Inflammatory macrophage (primary cell): ENCODE measurements at regions not wholly inside any gene's neighbourhood (a gene's known extent, or its start where the extent isn't known, plus 50 kb on each side); places are given as distances from the start of the nearest gene placed in this dataset.

Experiments
- DNase-seq, 2 donors: peaks; one replicate each; pipeline ENCODE4 v3.0.0-alpha.2; 2020 to 2022

- no peak for DNase-seq
These were observed 292.9 kb upstream of the GRIP1 start for GRCh38 chr12:66971816-66972215.

- DNase-seq = no peak
These were observed 292.6 kb upstream of the CAND1 start for GRCh38 chr12:66976526-66976925.

DNA sequence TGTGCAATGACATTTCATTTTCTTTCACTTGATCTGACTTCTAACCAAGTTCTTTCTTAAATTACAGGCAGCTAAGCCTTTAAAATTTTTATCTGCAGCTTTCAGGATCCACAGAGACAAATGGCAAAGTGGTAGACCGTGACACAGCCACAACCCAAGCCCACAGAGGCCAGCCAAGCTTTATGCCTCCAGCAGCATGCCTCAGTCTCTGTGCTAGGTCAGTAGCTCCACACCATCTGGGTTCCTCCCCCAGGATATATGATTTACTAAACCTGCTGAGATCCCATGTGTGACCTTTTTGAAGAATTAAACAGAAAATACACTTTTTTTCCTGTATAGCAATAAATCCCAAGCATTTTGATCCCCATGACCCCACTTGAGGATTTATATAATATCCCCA lies 290.4 kb upstream of the CAND1 start:
- no peak for DNase-seq

- DNase-seq = no peak
These were observed 289.9 kb upstream of the CAND1 start for GRCh38 chr12:66979251-66979650.

DNA sequence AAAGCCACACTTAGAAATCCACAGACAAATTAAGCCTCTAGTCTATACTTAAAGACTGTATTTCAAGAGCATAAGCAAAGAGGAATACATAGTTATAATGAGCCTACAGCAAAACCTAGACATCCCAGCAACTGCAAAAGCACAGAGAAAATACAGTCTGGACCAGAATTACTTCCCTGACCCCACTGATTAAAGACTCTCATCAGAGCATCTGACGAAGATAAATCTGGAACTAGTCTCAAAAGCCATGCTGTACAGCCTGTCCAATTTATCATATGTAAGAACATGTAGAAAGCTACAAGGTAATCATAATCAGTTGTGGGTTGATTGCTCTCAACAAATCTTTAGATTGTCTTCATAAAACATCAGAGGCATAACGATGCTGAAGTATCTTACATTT lies 285.1 kb upstream of the CAND1 start:
- no peak for DNase-seq

- DNase-seq = no peak
These were observed 284.2 kb upstream of the CAND1 start for GRCh38 chr12:66984962-66985361.

GRCh38 chr12:66999141-66999540 lies 270.0 kb upstream of the CAND1 start:
- DNase-seq = no peak

DNA sequence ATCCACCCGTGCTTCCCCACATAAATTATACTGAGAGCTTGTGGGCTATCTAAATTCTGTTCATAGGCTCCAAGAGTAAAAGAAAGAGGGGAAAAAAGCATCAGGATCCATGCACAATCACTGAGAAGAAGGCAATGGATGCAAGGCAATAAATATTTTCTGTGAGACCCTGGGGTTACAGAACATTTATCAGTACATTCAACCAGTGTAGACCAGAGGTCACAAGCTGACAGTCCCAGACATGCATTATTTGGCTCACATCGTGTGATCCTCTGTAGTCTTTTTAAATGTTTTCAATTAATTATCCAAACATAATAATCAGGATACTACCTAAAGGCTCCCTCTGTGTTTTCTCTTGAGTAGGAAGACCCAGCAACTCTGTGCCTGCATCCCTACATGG lies 267.9 kb upstream of the CAND1 start:
- DNase-seq = no peak

- no peak for DNase-seq
These were observed 266.4 kb upstream of the CAND1 start for GRCh38 chr12:67002720-67003119.

DNA sequence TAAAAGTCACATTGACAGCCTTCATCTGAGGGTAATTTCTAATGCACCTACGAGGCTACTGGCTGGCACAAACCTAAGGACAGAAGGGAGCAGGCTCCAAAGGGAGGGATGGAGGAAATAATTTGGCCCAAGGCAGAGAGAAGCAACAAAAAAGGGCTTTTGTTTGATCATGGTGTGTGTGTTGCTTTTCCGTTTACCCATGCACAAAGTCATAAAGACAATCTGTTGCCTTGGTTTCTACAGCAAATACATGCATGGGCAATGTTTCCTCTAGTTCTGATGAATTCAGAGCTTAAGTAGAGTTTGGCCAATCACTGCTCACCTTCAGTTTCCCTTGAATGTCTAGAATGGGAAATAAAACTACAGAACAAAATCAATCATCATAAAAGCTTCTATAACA lies 262.5 kb upstream of the CAND1 start:
- no peak for DNase-seq

- DNase-seq = no peak
These were observed 254.5 kb upstream of the CAND1 start for GRCh38 chr12:67014642-67015041.

DNA sequence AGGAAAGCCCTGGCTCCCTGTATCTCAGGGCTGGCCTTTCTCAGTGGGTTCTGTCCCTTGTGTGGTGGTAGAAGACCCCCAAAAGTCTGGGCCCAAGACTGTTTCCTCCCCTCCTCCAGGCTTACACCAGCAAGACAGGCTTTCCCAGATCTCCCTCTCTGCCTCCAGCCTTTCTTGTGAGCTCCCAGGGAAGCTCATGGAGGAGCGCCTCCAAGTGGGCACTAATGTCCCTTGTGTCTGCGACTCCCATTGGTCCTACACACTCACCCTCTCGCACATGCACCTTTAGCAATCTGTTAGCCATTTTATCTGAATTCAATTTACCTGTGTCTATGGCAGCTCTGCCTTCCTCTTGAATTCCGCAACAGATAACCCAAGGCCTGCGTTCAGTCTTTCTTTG lies 251.1 kb upstream of the CAND1 start:
- no peak for DNase-seq

DNA sequence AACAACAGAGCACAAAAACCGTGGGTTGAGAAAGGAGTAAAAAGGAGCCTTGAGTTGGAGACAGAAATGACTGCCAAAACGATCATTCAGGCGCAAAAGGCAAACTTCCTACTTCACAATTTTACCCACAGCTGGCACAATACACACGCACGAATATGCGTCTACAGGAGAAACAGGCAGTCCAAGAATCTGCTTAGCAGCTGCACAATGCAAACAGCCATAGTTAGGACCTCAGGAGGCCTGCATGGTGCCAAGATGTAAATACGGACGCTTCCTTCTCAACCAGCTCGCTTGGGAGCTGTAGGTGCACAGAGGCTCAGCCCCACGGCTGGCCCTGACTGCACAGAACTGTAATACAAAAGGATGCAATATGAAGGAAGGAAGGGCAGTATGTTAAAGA lies 250.1 kb upstream of the CAND1 start:
- DNase-seq = no peak

DNA sequence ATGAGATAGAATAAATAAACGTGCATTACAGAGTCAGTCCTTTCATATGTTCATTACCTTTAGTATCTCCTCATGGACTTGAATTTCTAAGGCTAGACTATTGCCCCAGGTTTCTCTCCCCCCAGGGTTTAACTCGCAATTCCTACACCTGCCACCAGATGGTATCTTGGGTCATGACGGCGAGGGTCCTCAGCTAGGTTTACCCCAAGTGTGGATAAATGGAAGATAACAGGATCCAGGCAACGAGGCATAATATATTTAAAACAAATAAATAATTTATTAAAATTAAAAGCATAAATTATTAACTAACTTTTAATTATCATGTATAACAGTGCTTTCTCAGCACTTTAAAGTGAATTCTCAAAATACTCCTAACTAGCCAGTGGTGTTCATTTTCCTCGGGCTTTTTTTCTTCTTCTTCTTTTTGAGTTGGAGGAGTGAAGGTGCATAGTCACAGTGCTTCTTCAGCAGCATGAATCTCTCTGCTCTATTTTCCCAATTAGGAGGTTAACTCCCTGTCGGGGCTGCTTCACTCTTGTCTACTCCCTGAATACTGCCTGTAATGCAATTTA lies 243.5 kb upstream of the CAND1 start:
- DNase-seq = peak; percentile 5 to 25

DNA sequence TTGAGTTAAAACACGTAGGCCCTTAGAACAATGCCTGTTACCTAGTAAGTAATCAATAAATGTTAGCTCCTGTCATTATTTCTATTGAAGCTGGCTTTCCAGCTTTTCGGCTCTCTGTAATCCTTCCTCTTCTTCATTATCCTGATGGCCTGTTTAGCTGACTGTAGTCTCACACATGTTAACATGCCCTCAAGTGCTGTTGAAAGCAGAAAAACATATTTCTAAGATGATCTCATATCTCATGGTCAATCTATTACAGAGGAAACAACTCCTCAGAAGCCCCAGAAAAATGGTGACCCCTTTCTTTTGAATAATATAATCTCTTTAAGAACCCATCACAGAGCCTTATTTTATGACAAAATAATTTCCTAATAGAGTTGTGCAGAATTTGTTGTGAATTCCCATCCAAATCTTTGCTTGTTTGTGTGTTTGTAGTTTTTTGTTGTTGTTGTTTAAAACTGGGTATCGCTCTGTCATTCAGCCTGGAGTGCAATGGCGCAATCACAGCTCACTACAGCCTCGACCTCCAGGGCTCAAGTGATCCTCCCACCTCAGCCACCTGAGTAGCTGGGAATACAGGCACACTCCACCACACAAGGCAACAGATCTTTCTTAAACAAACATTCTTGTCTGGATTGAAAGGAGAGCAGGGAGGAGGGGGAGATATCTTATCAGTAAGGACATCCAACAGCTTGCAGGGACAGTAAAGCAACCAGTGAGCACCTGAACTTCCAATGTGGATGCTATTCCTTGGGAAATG lies 242.5 kb upstream of the CAND1 start:
- DNase-seq = no peak

DNA sequence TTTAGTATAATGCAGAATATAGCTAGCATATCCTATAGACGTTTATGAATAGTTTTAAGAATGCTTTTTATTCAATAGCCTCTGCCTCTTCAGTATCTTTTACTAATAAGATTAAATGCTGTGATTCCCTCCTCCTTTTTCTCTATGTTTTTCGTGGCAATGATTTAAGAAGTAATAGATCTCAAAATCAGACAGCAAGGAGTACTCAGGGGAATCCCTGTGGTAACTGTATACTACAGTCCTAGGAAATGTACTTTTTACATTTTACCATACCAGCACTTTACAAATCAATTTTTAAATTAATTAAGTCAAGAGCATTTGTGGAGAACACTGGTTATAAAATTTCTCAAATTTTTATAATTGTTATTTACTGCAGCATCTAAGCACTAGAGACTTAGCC lies 240.6 kb upstream of the CAND1 start:
- no peak for DNase-seq

DNA sequence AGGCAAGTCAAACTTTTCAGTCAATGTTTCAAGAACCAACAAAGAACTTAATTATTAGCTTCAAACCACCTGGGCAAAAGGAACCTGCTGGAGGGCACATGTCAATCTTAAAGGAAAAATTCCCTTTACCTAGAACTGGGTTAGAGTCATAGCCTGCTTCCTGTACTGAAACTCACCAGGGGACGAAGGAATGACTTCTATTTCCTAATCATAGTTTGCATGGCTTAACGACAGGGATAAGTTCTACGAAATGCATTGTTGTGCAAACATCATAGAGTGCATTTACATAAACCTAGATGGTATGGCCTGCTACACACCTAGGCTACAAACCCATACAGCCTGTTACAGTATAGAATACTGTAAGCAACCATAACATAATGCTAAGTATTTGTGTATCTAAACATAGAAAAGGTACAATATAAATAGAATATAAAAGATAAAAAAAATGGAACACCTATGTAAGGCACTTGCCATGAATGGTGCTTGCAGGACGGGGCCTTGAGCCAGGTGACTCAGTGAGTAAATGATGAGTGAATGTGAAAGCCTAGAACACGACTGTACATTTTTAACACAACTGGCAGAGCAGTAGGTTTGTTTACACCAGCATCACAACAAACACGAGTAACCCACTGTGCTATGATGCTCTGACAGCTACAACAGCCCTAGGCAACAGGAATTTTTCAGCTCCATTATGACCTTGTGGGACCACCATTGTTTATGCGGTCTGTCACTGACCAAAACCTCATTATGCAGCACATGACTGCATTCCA lies 234.9 kb upstream of the CAND1 start:
- no peak for DNase-seq

DNA sequence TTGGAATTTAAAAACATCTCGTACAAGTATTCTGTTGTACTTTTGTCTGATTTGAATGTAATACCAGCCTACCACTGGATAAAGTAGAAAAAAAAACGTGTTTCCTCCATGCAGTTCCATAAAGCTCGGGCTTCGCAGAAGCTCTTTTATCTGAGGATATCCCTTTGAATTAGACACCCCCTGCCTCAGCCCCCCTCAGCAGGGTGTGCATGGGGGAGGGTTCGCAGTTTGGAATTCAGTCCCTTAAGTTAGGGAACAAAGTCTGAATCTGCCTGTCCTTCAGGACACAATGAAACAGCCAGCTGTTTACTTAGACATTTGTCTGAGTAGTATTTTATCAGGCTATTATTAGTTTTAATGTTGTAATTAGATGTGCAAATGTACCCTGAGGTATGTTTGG lies 234.0 kb upstream of the CAND1 start:
- no peak for DNase-seq

DNA sequence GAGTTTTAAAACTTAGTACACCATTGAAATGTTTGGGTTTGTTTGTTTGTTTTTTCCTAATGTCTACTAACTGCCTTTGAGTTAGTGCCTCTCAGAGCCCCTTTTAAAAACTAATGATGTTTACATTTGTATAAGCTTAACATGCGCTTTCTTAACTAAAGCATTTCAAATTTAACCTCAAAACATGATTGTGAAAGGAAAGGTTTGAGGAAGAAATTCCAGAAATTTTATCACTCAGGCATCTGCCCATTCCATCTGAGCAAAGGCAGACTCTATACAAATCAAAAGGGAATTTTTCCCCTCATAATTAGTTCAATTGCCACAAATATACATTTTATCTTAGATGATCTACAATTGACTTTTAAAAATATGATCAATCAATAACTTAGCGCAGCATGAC lies 230.7 kb upstream of the CAND1 start:
- DNase-seq = no peak

DNA sequence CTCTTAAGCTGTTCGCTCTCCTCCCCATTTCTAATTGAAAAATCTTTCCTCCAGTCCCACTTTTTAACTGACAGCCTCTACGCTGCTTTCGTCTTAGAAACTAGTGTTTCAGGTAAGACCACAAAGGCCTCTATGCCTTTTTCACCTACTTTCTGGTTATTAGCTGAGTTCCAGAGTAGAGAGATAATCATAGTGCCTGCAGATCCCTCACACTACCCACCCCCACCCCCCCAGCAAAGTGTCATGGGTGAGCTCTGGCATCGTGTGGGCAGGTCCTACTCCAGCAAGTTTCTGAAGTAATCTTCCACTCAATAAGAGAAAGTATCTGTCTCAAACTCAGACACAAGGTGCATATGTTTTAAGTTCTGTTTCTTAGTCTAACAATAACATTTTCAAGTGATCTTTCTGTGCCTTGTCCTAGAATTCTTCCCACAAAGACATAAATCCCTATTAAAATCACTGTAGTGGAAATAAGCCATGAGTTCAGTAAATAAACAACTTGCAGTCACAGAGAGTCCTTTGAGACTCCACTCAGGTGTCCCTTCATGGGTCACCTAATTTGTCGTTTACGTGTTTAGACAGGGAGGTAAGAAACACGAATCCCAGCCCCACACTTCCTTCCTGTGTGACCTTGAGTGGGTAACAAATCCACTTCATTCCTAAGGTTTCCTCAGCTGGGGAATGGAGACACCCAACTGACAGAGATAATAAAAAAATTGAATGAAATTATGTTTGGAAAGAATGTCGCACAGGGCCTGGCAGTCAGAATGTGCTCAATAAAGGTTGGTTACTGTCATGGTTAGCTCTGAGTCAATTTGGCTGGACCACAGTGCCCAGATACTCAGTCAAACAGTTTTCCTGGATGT lies 228.9 kb upstream of the CAND1 start:
- DNase-seq = no peak

- DNase-seq = no peak
These were observed 228.4 kb upstream of the CAND1 start for GRCh38 chr12:67040861-67041137.

- no peak for DNase-seq
These were observed 226.4 kb upstream of the CAND1 start for GRCh38 chr12:67042697-67043131.

GRCh38 chr12:67043771-67044170 lies 225.4 kb upstream of the CAND1 start:
- DNase-seq = no peak
